AG08396 (cell line): ENCODE measurements at regions not wholly inside any gene's neighbourhood (a gene's known extent, or its start where the extent isn't known, plus 50 kb on each side); places are given as distances from the start of the nearest gene placed in this dataset.
"Not testable (repeated sequence)": the region's sequence is repeated elsewhere in the genome, so short reads cannot be mapped to it uniquely, and the experiment has no call there.

Experiments
- DNase-seq: peaks from one replicate; pipeline ENCODE4 v3.0.0; 2012; ENCODE audit warnings: low spot score, mixed read lengths

DNA sequence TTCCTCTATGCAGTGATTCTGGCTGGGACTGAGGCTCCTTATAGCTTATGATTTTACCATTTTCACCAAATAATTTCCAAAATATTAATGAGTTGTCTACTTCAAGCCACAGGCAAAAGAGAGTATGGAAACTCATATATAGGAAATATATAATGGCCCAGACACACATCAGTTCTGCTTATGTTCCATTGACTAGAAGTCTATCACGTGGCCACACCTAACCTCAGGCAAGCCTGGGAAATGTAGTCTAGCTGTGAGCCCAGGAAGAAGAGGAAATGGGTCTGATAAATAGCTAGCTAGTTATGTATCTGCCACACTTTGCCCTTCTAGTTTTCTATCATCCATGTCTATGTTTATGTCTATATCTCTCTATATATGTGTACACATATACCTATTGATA lies 195.1 kb downstream of the OTOL1 start:
- no peak for DNase-seq

DNA sequence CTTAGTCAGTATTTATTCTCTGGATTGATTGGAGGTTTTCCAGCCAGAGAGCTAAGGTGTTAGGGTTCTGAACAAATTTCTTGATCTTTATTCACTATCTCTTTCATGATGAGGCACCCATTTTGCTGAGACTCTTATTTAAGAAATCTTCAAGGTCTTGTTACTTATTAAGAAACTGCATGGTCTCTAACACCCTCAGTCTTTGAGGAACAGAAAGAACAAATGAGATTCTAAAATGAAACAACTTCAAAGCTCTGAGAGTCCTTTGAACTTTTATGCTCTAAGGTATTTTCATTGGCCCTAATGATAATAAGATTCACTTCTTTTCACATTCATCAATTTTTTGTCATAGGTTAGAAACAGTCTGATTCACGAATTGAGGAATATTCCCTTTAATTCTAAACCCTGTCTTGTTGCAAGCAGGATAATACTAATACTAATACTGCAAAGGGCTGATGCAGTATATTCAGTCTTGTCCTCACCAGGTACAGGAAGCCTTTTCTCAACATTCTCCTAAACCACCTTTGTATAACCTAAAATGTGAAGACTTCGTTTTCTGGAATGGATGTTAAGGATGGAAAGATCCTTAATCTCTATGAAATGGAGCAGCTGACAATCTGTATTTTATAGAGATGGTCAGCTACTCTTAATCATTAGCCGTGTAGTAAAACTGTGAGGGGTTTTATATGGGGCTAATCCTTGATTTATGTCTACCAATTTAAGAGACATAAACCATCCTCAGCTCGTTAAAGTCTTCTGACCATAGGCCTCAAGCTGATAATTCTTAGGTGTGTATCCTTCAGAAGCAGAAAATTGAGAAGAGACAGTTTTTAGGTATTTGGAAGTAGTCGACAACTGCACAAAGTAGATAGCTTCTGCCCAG lies 198.3 kb downstream of the OTOL1 start:
- DNase-seq: no peak

DNA sequence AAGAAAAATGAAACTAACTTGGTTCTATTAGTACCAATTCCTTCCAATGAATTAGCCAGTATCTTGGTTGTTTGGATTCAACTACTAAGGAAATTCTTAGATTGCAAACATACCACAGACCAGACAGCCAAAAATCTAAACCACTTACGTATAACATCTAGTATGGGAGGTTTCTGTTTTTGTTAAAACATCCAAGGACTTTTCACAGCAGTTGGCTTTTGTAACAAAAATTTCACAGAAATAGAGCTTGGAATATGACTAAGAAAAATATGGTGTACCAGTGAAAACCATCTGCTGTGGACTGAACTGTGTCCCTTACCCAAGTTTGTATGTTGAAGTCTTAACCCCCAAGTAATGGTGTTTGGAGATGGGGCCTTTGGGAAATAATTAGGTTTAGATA lies 199.2 kb downstream of the OTOL1 start:
- DNase-seq: no peak

DNA sequence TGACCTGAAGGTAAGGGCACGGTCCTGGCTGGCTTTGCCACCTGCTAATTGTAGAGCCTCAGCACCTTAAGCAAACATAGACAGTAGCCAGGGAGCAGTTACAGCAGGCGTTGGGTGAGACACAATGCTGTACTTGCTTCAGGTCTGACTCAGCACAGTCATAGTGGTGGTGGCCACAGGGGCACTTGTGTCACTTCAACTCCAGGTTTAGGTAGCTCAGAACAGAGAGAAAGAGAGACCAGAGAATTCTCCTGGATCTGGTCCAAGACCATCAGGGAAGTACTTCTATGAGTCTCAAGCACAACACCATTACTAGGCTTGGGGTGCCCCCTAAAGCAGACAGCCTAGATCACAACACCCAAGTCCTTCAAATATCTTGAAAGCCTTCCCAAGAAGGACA lies 204.4 kb downstream of the OTOL1 start:
- no peak for DNase-seq

DNA sequence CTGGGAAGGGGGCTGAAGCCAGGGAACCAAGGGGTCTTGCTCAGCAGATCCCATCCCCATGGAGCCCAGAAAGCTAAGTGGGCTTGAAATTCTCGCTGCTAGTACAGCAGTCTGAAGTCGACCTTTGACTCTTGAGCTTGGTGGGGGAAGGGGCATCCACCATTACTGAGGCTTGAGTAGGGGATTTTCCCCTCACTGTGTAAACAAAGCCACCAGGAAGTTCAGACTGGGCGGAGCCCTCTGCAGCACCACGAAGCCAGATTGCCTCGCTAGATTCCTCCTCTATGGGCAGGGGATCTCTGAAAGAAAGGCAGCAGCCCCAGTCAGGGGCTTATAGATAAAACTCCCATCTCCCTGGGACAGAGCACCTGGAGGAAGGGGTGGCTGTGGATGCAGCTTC lies 210.6 kb downstream of the OTOL1 start:
- not testable (repeated sequence) for DNase-seq

DNA sequence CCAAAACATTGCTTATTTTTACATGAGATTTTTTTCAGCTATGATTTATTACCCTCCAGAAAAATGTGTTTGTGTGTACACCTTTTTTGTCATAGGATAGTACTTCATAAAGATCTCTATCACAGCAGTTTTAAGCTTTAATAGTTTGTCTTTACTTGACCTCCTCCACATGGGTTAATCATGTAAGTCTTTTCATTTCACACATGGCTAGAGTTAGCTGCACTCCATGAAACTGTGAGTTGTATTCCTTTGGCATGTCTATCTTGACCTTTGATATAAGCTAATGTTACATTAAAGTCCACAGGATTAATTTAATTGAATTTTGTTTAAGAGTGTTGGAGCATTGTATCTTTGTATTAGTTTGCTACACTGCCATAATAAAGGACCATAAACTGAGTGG lies 217.1 kb downstream of the OTOL1 start:
- DNase-seq: no peak

GRCh38 chr3:161731968-161732367 lies 235.4 kb downstream of the OTOL1 start:
- DNase-seq: no peak

GRCh38 chr3:161737171-161737570 lies 240.6 kb downstream of the OTOL1 start:
- no peak for DNase-seq

- no peak for DNase-seq
Observed at GRCh38 chr3:161740421-161740820, 243.8 kb downstream of the OTOL1 start.

DNA sequence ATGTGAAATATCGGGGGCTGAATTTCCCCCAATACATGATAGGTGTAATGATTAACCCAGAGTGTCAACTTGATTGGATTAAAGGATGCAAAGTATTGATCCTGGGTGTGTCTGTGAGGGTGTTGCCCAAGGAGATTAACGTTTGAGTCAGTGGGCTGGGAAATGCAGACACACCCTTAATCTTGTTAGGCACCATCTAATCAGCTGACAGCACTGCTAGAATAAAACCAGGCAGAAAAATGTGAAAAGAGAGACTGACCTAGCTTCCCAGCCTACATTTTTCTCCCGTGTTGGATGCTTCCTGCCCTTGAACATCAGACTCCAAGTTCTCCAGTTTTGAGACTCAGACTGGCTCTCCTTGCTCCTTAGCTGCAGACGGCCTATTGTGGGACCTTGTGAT lies 247.8 kb downstream of the OTOL1 start:
- DNase-seq: no peak

DNA sequence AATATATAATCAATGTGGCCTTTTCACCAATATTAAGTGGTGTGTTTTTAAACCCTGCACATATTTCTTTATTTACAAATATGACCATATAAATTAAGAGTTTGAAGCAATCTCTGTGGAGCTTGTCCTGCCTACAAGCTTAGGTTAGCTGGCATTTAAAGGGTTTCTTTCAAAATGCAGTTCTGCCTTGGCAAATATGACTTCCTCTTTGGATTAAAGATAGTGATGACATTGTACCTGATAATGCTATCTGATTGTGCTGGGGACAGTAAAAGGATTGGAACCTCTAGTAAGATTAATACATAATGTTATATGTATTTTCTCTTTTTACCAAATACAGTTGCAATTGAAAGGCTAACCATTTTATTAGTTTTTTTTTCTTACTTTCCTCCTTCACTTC lies 249.1 kb downstream of the OTOL1 start:
- no peak for DNase-seq

- no peak for DNase-seq
Observed at GRCh38 chr3:161748049-161748448, 251.4 kb downstream of the OTOL1 start.

DNA sequence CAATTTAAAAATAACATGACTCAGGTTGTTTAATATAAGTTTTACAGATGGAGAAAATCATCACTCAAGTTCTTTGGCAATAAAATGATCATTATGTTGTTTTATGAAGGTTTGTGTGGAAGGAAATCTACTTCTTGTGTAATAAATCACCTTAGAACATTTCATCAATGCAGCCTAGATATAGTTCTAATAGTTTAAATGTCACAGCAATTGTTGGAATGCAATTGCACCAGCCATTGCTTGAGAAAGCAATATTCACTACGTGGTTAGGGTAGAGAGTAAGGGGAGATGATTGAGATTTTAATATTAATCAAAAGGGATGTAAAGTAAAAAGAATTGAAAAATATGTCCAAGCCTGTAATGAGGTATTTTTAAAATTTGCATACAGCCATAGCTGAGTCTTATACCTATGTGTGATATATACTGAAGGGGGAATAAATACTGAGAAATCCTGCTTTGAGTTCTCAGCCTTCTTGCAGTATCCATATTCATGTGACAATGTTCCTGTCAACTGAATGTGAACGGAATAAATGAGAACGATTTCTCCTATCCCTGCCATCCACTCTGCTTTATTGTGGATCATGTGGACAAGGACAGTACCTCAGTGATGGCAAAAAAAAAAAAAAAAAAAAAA lies 257.9 kb downstream of the OTOL1 start:
- no peak for DNase-seq

- no peak for DNase-seq
Observed at GRCh38 chr3:161759444-161759843, 262.8 kb downstream of the OTOL1 start.

GRCh38 chr3:161766331-161766730 lies 269.7 kb downstream of the OTOL1 start:
- DNase-seq: no peak

- DNase-seq: no peak
Observed at GRCh38 chr3:161770484-161771386, 274.1 kb downstream of the OTOL1 start.

GRCh38 chr3:161781381-161781780 lies 284.8 kb downstream of the OTOL1 start:
- DNase-seq: no peak

- DNase-seq: no peak
Observed at GRCh38 chr3:161793194-161793930, 296.8 kb downstream of the OTOL1 start.

DNA sequence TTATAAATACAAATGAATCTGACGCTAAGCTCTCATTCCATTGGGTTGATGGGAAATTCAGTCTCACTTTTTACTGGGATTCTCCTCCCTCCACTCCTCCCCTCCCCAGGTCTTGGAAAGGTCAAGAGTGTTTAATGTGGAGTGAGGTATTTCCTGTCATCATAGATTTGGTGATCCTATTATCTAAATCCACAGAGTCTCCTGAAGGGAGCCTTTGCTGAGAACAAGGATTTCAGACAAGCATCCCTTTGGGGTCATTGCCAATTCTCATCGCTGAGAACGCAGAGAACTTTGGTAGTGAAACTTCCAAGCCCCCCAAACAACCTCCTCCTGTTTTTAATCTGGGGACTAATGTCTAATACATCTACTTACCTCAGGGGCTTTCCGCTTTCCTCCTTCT lies 297.9 kb downstream of the OTOL1 start:
- no peak for DNase-seq

DNA sequence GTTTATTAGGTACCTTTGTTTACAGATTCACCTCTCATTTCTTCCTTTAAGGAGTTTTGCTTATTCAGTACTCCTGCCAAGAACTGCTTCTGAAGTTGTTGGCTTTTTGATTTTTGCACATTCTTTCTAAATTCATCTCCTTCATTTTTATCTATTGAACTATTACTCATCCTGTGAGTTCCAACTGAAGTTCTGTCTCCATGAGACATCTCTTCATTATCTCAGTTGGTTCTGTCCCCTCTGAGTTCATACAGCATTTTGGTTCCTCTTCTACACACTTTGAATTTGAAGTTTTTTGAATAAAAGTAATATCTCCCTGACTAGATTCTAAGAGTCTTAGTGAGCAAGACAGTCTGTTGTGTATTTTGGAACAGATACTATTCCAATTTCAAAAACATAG lies 299.7 kb downstream of the OTOL1 start:
- no peak for DNase-seq

- no peak for DNase-seq
Observed at GRCh38 chr3:161796780-161797179, 300.2 kb downstream of the OTOL1 start.

DNA sequence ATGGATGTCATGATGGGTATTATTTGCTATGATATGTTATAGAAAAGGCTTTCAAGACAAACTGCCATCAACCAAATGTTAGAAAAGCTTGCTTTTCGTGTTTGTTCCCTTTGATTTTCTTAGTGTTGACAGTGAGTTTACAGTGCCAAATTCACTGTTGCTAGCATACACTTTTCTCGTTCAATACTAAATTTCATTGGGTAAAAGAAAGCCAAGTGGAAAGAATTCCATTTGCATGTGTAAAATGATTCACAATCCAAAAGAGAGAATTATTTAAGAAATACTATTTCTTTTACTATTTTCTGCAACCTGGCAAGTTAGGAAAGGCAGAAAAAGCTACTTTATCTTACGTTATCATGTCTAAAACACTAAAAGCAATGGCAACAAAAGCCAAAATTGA lies 301.4 kb downstream of the OTOL1 start:
- DNase-seq: no peak
